Anterior cingulate cortex (tissue), 58 donors: ENCODE measurements at regions not wholly inside any gene's neighbourhood (a gene's known extent, or its start where the extent isn't known, plus 50 kb on each side); places are given as distances from the start of the nearest gene placed in this dataset.
A peak's percentile ranks its signal among the peaks of the same experiment; 100 is the strongest.

Source experiments
- DNase-seq, 58 donors: peaks; one replicate each; lab custom pipeline; 2025; lab: John Stamatoyannopoulos, UW

DNA sequence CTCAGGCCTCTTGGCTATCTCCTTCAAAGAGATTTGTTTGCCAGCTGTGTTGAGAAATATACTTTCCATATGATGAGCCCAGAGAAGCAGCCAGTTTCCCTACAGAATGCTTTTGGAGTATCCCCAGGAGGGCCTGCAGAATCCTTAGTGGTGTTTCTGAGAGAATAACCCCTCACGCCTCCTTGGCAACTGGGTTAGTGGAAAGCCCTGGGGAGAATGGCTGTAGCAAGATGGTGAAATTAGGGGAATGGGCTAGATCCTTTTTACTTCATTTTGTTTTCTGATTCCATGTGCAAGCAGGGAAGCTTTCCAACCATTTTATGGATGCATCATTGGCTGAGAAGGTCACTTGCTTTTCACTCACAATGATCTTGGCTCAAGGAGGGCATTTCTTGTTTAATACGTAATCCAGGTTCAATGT, 364.6 kb downstream of the DMRT2 start:
- no peak for DNase-seq

GRCh38 chr9:1415146-1415545, 365.0 kb downstream of the DMRT2 start:
- DNase-seq, result no peak

DNA sequence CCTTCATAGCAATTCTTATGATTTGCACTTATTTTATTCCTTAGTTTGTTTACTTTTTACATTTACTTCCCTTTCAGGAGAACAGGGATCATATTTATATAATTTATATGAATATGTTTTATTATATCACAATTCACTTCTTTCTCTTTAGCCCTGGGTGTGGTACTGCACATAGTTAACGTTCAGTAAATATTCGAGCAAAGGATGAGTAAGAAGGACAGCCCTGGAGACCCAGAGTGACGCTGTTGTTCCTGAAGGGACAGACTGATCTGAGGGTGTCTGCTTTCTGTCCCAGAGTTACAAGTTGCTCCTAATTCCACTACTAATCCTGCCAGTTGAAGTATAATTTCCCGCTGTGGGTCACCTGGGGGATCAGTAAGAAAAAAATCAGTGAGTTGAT, 366.1 kb downstream of the DMRT2 start:
- no peak for DNase-seq

- no peak for DNase-seq
Observed at GRCh38 chr9:1421436-1421835, 371.3 kb downstream of the DMRT2 start.

DNA sequence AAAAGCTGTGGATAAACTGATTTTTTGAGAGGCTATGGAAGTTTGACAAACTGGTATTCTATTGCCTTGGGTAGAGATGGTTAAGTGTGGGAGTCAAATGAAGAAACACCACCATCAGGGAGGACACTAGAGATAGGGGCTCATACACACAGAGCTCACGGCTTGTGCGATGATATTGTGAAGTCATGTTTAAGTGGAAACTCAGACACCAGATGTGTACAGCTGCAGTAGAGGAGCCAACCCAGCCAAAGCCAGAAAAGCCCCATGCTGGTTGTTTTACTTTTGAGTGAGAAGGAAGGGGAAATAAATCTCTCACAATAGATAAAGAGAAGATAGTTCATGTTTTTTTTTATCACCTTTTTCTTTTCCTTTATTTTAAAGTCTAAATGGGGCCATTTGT, 377.7 kb downstream of the DMRT2 start:
- no peak for DNase-seq

GRCh38 chr9:1429297-1429696, 379.1 kb downstream of the DMRT2 start:
- DNase-seq, result peak in 3 of 58 donors; percentile 1 to 6 (median 3)

- no peak for DNase-seq
Observed at GRCh38 chr9:1431461-1431860, 381.3 kb downstream of the DMRT2 start.

GRCh38 chr9:1434052-1434767, 384.1 kb downstream of the DMRT2 start:
- peak in 1 of 58 donors; percentile 6 for DNase-seq

GRCh38 chr9:1434811-1435210, 384.7 kb downstream of the DMRT2 start:
- no peak for DNase-seq

GRCh38 chr9:1440256-1440655, 390.1 kb downstream of the DMRT2 start:
- no peak for DNase-seq

GRCh38 chr9:1442105-1442504, 391.9 kb downstream of the DMRT2 start:
- no peak for DNase-seq

DNA sequence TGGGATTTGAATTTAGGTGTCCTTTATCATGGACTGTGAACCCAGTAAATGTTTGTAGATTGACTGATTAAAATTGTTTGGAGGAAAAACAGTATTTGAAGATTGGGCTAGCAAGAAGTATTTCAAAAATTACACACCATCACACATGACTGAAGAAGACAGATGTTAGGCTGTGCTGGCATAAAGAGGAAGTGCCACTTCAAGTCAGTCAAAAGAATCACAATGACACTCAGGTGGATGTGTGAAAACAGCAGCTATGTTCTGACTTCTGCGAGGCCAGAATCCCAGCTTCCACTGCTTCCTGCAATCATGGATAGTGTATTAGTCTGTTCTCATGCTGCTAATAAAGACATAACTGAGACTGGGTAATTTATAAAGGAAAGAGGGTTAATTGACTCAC, 393.3 kb downstream of the DMRT2 start:
- no peak for DNase-seq

- no peak for DNase-seq
Observed at GRCh38 chr9:1446671-1447070, 396.5 kb downstream of the DMRT2 start.

GRCh38 chr9:1453636-1454035, 403.5 kb downstream of the DMRT2 start:
- DNase-seq, result no peak

DNA sequence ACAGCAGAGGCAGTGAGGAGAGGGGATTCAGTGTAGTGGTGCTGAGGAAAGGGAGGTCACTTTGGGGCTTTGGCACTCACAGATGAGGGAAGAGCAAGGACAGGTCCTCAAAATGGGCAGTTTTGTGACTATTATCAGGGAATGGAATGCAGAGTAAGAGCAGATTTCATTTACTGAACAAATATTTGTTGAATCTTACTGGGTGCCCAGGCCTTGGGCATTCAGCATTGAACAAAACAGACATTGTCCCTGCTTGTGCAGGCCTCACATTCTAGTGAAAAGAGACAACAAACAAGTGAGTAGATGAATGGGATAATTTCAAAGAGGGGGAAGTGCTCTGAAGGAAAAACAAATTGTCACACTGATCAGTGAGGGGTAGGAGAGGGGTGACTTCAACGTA, 404.1 kb downstream of the DMRT2 start:
- peak in 6 of 58 donors; percentile 5 to 28 (median 10) for DNase-seq

DNA sequence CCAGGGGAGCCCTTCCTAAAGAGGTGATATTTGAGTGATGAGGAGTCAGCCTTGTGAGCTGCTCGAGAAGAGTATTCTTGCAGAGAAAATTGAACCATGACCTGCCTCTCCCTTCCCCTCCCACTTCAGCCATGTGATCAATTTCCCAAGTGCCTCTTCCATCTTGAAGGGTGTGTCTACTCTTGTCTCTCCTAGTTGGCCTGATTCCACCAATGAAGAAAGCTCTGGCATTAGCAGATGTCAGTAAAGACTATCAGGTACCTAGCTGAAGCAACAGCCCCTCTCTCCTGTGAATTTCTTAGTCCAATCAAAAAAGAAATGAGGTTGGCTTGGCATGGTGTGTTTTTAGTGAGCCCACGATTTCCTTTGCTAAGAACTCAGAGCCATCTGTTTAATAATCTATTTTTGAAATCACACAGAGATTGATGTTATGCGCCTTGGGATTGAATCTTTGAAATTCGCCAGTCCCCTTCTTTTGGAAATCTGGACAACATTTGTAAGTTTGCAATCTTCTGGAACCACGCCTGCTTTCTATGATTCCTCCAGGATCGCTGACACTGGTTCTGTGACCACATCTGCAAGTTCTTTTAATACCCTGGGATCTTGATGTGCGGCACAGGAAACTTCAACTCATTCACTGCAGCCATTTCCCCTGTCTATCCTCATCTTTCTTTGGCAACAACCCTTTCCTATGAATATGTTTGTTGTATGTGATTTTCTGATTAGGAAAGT, 404.6 kb downstream of the DMRT2 start:
- peak in 6 of 58 donors; percentile 8 to 25 (median 12) for DNase-seq

- DNase-seq, result no peak
Observed at GRCh38 chr9:1455766-1456165, 405.6 kb downstream of the DMRT2 start.

- no peak for DNase-seq
Observed at GRCh38 chr9:1456301-1457024, 406.3 kb downstream of the DMRT2 start.

- DNase-seq, result no peak
Observed at GRCh38 chr9:1457460-1457859, 407.3 kb downstream of the DMRT2 start.

DNA sequence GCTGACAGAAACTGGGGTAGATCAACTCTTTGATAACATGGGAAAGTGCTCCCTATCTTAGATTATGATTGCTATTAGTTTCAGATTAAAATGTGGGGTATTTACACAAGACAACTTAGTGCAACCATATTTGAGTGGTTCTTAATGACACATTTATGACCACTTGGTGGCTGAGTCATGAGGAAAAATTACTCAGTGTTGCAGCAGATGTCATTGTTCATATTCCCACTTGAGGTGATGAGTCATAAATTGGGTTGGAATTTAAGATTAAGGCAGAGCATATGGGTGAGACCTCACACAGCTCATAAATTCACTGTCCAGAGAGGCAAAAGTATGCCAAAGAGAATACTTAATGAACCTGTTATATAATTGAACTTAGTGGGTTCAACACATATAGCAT, 408.3 kb downstream of the DMRT2 start:
- no peak for DNase-seq

- no peak for DNase-seq
Observed at GRCh38 chr9:1460143-1460769, 410.1 kb downstream of the DMRT2 start.
